ENCODE measurements at regions not wholly inside any gene's neighbourhood (a gene's known extent, or its start where the extent isn't known, plus 50 kb on each side); places are given as distances from the start of the nearest gene placed in this dataset.

DNA sequence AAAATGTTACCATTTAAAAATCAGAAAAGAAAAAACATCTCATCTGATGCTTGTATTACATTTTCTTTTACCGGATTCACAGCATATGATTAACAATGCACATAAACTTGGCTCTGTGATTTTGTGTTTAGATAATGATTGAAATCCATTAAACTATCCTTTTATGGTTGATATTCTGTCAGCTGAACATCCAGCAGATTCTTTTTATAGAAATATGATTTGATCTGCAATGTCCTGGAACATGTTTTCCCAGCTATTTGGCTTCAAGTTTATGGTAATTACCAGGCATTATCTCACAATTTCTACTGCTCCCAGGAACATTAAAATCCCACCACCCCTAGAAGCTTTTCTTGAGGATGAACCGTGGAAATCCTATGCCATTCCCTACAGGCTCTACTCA, 205.7 kb upstream of the TET2 start:
- in situ Hi-C loops (cut with MboI; ENCODE audit: low sequenced_read_pairs) = no loop called here

DNA sequence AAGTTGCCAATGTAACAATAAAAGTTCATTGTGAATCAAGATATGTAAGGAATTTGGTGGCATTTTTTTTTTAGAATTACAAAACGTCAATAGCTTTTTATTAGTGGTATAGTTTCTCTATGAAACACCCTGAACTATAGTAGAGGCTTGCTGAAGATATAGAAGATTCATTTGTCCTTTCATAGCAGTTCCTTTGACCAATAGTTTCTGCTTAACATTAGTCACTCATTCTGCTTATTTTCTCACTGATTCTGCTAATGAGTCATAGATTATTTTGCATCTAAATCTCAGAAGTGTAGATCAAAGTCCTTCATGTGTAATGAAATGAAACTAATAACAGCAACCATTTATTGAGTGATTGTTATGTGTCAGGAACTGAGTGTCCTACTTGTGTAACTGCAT, 205.0 kb upstream of the TET2 start:
- in situ Hi-C loops (cut with MboI; ENCODE audit: low sequenced_read_pairs) = no loop called here

DNA sequence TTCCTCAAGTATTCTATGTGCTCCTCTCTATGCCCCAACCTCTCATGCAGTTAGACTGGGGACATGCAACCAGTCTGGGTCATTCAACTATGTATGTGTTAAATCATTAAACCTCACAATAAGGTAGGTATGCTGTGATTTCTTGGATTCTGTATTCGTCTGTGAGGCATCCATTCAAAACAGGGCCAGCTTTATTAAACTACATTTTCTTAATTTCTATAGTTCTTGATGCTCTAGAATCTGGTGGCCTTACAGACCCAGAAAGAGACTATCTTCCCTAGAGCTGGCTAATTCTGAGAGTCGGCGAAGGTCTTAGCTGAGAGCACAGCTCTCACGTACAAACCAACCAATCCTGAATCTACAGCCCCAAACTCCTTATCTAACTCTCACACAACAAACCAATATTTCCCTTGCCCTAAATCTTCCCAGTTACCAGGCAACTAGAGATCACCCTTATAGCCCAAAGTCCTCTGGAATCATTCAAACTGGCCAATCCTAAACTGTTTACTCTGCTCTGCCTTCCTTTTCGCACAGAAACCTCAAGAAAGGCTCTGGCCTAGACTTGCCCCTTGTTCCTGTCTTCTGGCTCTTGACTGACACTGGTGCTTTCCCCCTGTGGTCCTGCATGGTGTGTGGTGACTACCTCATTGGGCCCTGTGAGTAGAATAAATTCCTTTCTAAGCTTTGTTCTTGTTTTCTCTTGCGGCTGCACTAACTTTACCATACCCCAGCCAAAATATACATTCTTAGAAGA, 203.5 kb upstream of the TET2 start:
- in situ Hi-C loops (cut with MboI; ENCODE audit: low sequenced_read_pairs) = no loop called here

DNA sequence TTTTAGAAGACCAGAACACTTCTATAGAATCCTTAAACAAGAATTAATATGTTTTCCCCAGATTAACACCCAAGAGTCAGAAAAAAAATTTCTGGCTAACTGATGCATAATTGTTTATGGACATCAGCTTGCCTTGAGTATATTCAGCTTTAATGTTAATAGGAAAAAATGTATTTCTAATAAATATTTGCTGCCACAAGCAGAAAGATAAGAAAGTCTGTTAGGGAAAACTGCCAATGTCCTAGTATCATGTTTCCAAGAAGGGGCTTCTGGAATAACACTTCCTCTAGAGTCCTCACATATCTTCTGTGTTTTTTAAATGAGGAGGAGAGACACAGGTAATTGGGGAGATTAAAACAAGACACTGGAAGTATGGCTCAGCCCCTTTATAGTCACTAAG, 202.1 kb upstream of the TET2 start:
- in situ Hi-C loops (cut with MboI; ENCODE audit: low sequenced_read_pairs) = no loop called here

DNA sequence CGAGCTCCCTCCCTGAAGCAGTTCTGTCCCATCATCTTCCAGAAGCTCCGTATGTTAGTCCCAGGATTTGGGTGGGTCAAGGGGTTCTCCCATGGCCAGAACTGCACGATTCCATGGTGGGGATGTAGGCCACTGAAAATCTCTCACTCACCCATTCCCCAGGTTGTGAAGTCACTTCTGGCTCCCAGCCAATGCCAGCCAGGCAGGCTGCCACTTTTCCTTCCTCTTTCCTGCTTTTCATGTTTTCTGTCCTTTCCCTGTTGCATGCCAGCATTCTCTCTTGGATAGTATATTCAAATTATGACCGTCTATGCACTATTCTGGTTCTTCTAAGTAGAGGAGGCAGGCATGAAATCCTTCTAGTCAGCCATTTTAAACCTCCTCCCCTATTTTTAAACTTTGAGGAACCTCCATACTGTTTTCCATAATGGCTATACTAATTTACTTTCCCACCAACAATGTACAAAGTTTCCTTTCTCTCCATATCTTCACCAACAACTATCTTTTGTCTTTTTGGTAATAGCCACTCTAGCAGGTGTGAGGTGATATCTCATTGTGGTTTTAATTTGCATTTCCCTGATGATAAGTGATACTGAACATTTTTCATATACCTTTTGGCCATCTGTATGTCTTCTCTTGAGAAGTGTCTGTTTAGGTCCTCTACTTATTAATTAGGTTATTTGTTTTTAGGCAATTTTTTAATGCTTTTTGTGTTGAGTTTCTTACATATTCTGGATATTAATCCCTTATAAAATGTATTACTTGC, 182.1 kb upstream of the TET2 start:
- in situ Hi-C loops (cut with MboI; ENCODE audit: low sequenced_read_pairs) = no loop called here

DNA sequence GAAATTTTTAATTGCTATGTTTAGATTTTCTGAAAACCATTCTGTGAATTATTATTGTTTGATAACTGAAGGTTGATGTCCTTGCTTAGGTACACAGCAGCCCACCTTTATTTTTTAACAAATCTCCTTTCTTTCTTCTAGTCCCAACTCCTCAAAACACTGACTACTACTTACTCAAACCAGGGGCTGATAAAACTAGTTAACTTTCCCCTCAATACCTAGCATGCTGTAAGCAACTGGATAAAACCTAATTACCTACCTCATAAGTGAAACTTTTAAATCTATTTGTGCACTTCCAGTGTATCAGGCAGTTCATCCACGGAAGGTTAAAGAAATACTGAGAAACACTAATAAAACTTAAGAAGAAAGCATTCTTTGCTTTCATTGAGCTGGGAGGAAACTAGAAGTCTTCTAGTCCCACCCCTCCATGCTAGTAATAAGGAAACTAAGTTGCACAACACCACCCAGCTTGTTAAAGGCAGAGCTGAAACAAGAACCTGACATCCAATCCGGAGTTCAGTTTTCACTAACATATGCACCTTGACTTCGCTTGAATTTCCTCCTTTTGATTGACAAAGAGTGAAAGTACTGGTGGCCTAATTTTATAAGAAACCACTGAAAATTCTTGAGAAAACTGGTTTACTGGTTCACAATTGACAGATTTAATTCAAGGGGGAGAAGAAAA, 180.2 kb upstream of the TET2 start:
- in situ Hi-C loops (cut with MboI; ENCODE audit: low sequenced_read_pairs) = no loop called here

DNA sequence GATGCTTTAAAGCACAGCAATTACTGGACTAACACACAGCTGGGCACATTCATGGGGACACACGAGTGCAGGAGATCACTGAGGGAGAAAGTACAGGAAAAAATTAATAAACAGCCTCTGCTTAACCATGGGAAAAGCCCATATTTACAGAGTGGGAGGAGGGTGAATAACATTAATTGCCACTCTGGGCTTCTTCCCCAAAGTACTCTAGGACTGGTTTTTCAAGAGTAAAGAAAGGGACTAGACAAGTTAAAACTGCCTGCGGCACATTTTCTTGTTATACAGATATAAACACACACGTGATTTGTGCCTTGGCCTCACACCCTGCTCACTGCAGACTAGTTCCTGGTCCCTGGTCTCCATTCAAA, 179.7 kb upstream of the TET2 start:
- in situ Hi-C loops (cut with MboI; ENCODE audit: low sequenced_read_pairs) = no loop called here

DNA sequence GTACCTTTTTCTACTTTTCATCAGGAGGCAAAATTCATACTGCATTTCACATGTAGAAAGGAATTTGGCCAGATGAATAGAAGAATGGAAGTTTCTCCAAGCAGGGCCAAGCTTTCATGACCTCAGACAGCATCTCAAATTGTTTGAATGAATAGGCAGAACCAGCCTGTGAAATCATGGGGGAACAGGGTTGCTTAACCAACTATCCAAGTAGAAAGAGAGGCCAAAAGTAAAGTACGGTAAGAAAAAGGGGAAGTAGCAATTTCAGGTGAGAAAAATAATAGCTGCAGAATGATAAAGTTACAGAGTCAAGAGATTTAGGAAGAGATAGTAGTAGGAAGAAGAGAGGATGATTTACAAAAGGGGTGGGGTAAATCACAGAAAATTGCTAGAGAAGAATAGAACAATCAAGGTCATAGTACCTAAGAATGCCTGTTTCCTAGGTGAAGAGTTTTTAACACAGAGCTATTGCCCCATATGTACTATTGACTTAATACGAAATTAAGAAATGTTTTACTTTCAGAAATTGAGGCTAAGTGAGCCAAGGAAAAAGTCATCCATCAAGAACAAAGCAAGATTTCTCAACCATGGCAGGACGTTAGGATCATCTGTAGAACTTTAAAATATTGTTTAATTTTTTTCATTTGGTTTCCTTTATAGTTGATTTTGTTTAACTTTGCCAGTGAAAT, 177.1 kb upstream of the TET2 start:
- in situ Hi-C loops (cut with MboI; ENCODE audit: low sequenced_read_pairs) = no loop called here

DNA sequence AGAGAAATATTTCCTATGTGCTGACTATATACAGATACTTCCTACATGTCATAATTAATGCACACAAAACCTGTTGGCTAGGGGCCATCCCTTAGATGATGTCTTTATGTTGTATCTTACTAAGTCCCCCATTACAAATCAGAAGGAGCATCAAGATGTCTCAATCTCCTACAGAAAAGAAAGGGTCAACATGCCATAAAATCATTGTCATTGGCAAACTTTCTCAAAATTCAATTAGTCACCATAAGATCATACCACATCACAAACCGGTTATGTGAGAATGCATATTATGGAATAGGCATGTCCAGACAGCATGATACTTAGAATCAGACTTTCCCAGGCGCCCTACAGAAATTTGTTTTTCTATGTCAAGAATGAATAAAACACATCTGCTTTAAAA, 175.2 kb upstream of the TET2 start:
- in situ Hi-C loops (cut with MboI; ENCODE audit: low sequenced_read_pairs) = no loop called here

DNA sequence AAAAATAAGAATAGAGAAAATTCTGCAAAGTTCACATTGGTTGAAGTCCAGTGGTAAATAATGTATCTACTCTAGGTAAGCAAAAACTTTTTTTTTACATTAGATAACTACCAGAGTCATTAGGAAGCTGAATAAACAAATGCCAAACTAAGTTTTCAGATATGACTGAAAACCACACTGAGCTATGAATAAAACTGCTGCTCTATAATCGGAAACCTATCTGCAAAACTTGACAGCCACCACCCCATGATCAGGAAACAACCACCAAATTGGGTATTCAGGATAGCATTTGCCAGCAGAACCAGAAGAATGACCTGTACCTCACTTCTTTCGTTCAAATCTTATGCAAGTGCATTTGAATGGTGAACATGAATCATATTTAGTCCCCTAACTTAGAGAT, 173.0 kb upstream of the TET2 start:
- in situ Hi-C loops (cut with MboI; ENCODE audit: low sequenced_read_pairs) = no loop called here

DNA sequence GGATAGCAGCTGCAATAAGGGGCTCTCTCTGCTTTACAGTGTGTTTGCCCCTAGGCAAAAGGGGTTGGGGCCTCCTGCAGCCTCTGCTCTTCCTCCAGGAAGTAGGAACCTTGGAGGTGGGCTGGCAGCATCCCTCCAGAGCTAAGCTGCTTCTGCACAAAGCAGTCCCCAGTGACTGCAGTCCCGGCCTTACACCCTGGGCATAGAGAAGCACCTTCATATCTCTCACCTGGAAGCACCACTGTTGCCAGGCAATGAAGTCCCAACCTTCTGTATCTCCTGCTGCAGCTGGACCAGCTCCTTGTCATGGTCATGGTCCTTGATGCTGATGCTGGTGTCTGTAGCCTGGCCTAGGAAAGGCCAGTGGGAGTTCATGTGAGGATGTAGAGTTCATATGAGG, 171.1 kb upstream of the TET2 start:
- in situ Hi-C loops (cut with MboI; ENCODE audit: low sequenced_read_pairs) = no loop called here

DNA sequence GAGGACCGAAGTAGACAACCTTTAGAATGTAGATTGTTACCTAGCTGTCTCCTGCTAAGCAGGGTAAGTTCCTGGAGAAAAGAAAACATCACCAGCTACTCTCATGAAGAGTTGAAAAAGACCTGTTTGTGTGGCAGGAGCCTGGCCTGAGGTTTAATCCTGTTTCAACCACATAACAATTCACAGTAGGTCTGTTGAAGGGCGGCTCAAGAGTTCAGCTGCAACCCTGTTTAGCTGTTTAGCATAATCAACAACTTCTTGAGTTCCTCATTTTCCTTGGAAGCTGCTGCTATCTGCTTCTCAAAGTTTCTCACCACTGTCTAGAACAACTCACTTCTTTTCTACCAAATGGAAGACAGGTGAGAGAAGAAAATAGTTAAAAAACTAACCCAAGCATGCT, 170.4 kb upstream of the TET2 start:
- in situ Hi-C loops (cut with MboI; ENCODE audit: low sequenced_read_pairs) = no loop called here

DNA sequence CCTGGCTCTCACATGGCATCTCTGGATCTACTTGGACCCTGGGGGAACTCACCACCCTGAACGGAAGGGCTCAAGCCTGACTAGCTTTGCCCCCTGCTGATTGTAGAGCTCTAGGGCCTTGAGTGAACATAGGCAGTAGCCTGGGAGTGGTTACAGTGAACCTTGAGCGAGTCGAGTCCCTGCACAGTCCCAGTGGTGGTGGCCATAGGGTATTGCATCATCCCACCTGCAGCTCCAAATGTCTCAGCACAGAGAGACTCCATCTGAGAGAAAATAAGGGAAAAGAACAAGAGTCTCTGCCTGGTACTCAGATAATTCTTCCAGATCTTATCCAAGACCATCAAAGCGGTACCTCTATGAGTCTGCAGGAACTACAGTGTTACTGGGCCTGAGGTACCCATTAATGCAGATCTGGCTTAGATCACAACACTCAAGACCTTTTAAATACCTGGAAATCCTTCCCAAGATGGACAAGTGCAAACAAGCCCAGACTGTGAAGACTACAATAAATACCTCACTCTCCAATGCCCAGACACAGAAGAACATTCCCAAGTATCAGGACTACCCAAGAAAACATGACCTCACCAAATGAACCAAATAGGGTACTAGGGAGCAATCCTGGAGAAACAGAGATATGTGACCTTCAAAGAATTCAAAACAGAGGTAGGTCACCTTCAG, 167.5 kb upstream of the TET2 start:
- in situ Hi-C loops (cut with MboI; ENCODE audit: low sequenced_read_pairs) = no loop called here

DNA sequence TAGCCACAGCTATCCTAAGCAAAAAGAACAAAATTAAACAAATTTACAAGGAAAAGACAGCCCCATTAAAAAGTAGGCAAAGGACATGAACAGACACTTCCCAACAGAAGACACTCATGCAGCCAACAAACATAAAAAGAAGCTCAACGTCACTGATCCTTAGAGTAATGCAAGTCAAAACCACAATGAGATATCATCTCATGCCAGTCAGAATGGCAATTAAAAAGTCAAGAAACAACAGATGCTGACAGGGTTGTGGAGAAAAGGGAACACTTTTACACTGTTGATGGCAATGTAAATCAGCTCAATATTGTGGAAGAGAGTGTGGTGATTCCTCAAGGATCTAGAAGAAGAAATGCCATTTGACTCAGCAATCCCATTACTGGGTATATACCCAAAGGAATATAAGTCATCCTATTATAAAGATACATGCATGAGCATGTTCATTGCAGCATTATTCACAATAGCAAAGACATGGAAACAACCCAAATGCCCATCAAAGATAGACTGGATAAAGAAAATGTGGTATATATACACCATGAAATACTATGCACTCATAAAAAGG, 163.0 kb upstream of the TET2 start:
- in situ Hi-C loops (cut with MboI; ENCODE audit: low sequenced_read_pairs) = no loop called here

DNA sequence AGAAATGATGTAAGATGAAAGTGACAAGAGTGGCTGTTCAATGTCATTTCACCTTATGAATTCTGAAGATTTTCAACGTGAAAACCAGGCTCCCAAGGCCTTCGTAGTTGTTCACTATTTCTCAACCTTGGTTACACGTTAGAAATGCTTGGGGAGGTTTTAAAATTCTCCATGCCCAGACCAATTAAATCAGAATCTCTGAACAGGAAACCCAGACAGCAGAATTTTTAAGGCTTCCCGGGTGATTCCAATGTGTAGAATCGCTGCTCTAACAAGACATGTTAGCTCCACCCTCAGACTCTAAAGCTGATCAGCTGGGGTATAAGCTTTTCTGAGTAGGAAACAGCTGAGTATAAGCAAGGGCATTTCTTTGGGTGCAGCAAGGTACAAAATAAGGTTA, 160.4 kb upstream of the TET2 start:
- in situ Hi-C loops (cut with MboI; ENCODE audit: low sequenced_read_pairs) = no loop called here

DNA sequence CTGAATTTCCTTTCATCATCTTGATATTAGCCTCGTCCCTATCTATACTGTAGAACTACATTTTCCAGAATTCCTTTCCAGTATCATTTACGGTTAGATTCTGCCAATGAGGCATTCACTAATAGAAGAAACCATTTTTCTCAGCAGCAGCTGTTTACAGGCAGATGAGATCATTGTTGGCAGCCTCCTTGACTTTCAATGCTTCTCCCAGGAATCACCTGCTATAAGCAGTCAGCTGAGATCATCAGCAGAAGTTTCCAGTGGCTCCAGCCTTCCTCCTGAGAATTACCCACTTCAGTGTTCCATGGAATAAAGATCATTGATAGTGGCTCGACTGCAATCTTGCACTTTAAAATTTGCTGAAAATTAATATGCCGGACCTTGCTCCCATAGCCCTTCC, 157.3 kb upstream of the TET2 start:
- in situ Hi-C loops (cut with MboI; ENCODE audit: low sequenced_read_pairs) = no loop called here

DNA sequence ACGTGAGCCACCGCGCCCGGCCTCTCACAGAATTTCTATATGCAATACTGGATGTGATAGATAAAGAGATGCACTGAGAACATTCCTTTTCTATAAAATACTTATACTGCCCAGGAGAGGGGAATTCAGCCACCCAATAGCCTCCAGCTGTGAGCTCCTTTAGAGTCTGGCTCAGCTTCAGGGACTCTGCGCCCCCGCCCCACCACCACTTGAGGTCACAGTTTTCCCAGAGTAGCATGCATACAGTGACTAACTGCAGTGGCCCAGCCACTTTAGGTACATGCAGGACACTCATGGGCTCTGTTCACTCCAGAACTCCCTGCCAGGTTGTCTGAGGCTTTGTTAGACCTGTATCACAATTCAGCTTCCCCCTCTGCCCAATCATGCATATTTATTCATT, 144.4 kb upstream of the TET2 start:
- in situ Hi-C loops (cut with MboI; ENCODE audit: low sequenced_read_pairs) = no loop called here

DNA sequence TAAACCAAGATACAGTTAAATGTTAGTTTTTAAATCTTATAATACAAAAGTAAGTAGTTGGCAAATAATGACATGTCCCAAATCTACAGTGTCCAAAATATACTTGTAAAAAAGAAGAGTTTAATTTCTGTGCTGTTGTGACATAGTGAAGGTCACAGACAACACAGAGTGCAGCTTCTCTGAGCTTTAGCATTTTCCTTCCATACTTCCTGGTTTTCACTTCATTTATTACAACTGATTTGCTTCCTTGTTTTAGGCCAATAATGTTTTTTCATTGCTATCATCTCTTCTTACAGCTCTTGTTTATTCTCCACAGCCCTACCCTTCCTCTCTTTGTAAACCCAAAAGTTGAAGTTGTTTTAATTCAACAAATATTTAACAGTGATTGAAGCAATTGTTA, 132.4 kb upstream of the TET2 start:
- in situ Hi-C loops (cut with MboI; ENCODE audit: low sequenced_read_pairs) = no loop called here

DNA sequence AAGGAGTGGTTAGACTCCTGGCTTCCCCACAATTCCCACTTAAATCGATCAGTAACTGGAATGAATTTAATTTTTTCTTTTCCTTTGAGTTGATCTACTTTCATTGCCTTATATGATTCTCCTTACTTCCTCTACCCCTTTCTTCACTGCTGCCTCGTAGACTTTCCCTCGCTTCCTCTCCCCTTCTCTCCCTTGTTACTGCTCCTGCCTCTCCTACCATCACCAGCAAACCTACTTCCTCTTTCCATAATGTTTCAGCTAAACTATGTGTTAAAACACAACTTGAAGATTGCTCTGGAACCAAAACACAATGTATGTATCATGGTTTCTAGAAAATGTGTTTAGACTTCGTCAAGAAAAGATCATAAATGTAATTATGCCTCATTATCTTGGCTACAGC, 132.0 kb upstream of the TET2 start:
- in situ Hi-C loops (cut with MboI; ENCODE audit: low sequenced_read_pairs) = no loop called here

DNA sequence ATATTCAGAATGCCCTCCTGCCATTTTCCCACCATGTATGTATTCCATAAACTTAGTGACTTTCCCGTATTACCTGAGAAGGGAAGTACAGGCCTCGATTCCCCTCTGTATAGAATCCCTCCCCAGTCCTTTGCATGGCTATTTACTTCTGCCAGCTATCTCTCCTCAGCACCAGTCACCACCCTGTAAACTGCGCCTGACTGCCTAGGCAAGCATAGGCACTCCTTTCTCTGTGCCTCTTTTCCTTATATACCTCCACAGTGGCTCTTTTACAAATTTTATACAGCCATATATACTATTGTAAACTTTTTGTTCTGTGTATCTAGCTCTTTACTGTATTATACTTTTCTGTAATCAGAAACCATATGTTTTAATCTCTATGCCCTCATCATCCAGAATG, 130.9 kb upstream of the TET2 start:
- in situ Hi-C loops (cut with MboI; ENCODE audit: low sequenced_read_pairs) = no loop called here
